KOPT-K1 (cell line): ENCODE measurements at regions not wholly inside any gene's neighbourhood (a gene's known extent, or its start where the extent isn't known, plus 50 kb on each side); places are given as distances from the start of the nearest gene placed in this dataset.

Source experiments
- H3K27ac ChIP-seq: fragments of 200-600 bp; sonication (generic); 2 replicates; pipeline ENCODE4 v1.5.1; 2016; ENCODE audit warnings: antibody characterized with exemption, mild to moderate bottlenecking, low read depth, low read length; ENCODE audit not compliant: poor library complexity, severe bottlenecking
- H3K36me3 ChIP-seq: fragments of 200-600 bp; sonication (generic); 2 replicates; pipeline ENCODE4 v1.5.1; 2017; ENCODE audit warnings: antibody characterized with exemption, mild to moderate bottlenecking, low read length, moderate library complexity; ENCODE audit not compliant: insufficient read depth
- H3K9me3 ChIP-seq: fragments of 200-600 bp; sonication (generic); 2 replicates; pipeline ENCODE4 v1.5.1; 2017; ENCODE audit warnings: antibody characterized with exemption, low read length, mild to moderate bottlenecking; ENCODE audit not compliant: insufficient read depth, poor library complexity, severe bottlenecking

DNA sequence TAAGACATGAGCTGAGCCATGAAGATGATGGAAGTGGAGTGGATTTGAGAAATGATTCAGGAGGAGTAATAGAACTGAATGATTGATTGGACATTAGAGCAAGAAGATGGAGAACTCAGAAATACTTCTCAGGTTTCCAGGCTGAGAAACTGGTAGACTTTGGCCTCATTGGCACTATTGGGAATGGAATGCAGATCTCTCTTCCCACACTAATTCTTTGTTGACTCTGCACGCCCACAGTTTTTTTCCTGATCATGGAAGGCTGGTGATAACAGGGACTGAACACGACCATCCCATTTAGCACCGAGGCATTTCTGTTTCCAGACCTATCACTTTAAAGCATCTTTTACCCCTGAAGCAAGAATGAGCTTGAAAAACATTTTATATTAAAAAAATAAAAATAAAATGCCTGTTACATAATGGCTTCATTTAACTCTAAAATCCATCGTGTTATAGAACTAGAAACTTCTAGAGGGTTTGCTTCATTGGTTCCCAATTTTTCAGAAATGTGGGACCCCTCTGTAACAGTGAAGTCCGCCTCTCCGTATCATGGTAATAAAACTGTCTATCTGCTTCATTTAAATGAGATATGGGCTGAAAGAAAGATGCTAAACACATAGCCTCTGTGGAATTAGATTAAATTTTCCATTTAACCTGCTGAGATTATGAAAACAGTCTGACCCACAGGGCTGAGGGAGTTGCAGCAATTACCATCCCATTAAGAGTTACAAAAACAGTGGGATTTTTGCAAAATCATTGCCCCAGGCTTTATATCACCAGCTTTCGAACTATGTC is 562.0 kb upstream of the CFAP20DC start:
- no peaks in the 10 kb centered on the region for H3K9me3 ChIP-seq
- no peaks in the 10 kb centered on the region for H3K36me3 ChIP-seq
- H3K27ac ChIP-seq: no peak overlapping the region

DNA sequence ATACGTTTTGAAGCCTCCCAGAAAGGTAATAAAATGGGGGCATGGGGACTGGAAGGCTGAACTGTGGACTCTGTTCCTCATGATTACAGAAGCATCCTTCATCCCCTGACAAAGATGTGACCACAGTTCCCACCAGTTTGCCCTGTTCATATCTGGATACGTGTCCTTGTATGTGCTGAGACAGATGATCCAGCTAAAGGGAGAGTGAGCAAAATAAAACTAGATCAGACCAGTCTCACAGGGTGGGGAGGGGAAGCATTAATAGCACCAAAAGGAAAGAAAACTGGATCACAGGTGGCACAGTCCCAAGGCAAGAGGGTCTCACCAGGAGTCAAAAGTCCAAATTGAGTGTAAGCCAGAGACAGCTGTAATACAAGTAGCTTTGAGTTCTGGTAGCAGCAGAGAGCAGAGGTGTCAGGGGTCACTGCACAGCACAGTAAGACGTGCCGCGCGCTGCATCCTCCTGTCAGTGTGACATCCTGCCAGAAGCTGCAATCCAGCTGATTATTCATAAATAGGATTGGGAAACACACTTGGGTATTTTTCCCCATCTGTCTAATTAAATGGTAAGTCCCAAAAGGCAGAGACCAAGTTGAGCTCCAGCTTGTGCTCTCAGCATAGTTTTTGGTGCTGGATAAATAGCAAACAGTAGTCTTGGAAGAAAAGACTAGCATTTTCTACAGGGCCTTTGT is 560.0 kb upstream of the CFAP20DC start:
- H3K36me3 ChIP-seq: no peaks in the 10 kb centered on the region
- no peak overlapping the region for H3K27ac ChIP-seq
- H3K9me3 ChIP-seq: no peaks in the 10 kb centered on the region

DNA sequence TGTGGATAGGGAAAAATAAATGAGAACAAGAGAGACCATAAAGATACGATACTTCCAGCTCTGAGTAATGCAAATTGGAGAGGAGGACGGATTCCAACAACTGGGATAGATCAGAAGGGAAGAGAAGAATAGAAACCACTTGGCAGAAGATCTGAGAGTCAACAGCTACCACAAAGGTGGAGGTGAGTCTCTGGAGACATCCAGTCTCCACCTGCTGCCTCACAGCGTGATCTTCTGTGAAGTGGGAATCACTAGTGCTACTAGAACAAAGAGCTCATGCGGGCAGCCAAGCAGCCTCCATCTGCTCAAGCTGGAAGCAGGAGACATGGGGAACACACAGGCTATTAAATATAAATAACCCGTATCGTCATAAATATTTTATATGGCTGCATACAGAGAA is 558.5 kb upstream of the CFAP20DC start:
- no peaks in the 10 kb centered on the region for H3K36me3 ChIP-seq
- H3K27ac ChIP-seq: no peak overlapping the region
- H3K9me3 ChIP-seq: no peaks in the 10 kb centered on the region

DNA sequence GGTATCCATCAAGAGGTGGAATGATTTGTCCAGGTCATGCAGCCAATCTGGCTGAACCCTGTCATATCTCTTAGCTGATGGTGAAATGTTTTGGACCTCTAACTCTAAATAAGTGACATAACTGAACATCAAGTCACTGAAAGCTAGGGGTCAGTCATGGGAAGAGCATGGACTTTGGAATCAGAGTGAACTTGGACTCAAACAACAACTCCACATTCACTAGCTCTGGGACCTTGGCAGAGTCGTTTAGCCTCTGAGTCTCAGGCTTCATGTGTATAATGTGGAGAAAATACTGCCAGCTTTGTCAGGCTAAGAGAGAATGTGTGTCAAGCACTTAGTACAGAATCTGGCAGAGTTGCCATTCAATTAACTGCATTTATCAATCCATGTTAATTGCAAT is 557.8 kb upstream of the CFAP20DC start:
- H3K27ac ChIP-seq: no peak overlapping the region
- no peaks in the 10 kb centered on the region for H3K9me3 ChIP-seq
- H3K36me3 ChIP-seq: no peaks in the 10 kb centered on the region

DNA sequence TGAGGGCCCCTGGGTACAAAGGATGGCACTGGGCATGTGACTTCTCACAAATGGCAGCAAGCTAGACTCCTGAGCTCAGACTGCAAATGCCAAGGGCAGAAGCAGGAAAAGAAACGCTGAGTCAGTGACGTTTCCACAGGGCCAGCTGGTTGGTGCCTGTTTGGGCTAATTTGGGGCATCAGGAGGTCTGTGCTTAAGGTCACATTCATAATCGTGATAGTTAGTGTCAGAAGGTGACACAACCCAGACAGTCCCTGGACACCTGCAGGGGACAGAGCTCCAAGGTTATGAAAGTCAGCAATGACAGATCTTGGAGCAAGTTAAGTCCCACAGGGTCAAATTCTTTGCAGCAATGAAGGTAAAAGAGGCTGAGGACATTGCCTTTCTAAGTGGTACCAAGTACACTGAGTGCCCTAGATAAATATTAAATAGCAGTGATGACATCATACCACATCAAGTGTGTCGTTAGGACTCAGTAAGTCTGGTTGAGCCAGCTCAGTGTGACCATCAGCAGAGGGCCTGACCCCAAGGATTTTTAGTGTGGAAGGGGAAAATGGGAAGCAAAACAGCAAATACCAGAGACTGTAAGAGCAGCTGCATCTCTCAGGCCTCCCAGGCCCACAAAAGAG is 556.9 kb upstream of the CFAP20DC start:
- no peak overlapping the region for H3K27ac ChIP-seq
- H3K36me3 ChIP-seq: no peaks in the 10 kb centered on the region
- no peaks in the 10 kb centered on the region for H3K9me3 ChIP-seq

DNA sequence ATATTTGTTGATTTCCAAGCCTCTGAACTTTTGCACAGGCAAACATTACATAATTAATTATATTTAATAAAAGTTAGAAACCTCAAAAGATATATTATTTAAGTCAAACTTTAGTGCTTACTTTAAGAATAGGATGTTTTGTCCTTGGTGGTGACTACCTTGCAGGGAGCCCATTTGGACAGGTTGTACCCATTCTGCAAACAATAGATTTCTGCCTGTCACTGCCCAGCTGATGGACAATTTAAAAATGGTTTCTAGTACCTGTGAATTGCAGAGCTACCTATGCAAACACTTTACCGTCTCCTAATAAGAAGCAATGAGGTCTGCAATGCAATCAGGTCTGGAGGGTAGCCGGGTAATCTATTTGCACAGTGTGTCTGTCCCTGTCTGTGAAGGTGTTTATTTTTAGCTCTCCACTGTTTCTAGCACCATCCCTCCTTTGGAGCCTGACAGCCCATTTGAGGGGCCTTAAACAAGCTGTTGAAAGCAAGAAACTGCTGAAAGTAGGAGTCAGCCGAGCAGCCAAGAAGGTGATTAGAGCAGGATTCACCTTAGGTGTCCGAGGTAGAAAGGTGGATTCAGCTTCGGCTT is 556.2 kb upstream of the CFAP20DC start:
- no peaks in the 10 kb centered on the region for H3K9me3 ChIP-seq
- no peak overlapping the region for H3K27ac ChIP-seq
- no peaks in the 10 kb centered on the region for H3K36me3 ChIP-seq

DNA sequence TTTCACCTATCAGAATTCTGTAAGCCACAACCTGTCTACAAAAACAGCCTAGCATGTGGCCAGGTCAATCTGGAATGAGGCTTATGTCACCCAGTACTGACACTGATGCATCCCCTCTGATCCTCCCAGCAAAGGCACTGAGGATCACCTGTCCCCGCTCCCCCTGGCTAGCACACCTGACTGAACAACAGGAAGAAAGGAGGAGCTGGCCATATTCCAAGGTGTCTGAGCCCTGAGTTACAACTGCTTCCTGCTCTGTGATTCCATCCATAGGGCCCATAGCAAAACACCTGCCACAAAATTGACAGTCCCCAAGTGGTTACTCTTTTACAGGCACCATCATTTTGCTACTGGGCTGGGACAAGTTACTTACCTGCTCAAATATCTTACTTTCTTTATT is 555.5 kb upstream of the CFAP20DC start:
- Histone ChIP-seq H3K36me3 (no peaks in the 10 kb centered on the region), H3K9me3 (no peaks in the 10 kb centered on the region), H3K27ac (no peak overlapping the region)

DNA sequence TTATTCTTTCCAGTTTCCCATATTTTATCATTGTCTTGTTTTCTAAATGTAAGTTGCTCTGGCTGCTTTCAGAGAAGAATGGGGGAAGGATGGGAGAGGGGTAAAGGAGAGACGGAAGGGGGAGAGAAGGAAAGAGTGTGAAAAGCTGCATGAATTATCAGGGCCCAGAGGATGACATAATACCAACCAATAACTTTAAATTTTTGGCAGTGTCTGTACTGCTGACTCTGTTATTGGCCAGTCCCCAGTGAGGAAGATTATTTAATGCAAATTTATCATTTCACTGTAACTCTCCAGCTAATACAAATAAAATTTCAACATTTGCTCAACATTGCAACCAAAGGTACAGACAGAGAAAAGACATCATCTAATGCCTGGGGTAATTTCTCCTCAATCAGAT is 551.7 kb upstream of the CFAP20DC start:
- no peaks in the 10 kb centered on the region for H3K36me3 ChIP-seq
- no peak overlapping the region for H3K27ac ChIP-seq
- H3K9me3 ChIP-seq: no peaks in the 10 kb centered on the region

DNA sequence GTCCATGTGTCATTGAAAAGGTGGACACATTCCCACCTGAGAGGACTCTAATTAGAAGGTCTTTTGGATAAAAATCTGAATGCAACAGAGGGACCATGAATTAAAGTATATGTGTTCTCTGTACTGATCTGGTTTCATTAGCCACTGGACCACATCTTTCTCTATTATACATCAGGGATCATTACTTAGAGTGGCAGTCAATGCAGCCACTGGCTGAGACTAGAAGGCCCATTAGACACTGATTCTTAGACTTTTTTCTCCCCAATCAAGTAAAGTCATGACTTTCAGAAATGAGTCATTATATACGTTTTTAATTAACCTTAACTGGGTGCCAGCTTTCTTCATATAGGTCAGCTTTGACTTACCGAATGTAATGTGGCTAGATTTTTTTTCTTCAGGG is 550.8 kb upstream of the CFAP20DC start:
- Histone ChIP-seq H3K36me3 (no peaks in the 10 kb centered on the region), H3K27ac (no peak overlapping the region), H3K9me3 (peaks cover 3% of the 10 kb centered on the region)

DNA sequence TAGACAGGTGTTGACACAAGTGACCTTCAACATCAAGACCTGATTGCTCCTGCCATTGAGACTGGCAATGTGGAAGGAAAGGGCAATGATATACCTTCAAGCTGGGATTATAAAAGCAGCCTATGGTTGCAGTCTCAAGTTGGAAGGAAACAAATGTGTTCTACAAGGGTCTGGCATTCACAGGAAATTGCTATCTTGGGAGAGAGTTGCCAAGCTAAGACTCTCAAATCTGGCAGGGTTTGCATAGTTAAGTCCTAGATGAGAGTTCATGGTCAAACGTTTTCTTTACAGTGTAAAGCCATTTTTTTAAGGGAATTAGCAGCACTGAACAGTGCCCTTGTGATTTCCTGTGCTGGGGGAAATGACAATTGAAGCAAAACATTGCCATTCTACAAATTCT is 546.9 kb upstream of the CFAP20DC start:
- Histone ChIP-seq H3K9me3 (peaks cover 8% of the 10 kb centered on the region), H3K27ac (no peak overlapping the region), H3K36me3 (no peaks in the 10 kb centered on the region)

DNA sequence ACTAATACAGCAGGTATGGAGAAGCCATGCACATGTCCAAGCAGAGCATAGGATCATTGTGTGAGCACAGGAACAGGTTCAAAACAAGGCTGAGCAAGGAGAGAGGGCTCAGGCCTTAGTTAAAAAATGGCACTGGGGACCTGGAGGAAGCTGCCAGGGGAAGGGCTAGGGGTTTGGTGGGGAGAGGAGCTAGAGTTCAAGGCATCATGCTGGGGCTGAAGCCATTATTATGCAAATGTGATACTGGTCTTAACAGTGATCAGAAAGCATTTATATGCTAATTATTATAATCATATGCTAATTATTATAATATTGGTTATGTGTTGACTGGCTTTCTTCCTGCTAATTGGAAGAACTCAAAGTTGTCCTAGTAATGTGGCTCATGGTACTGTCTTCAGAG is 546.0 kb upstream of the CFAP20DC start:
- peaks cover 8% of the 10 kb centered on the region for H3K9me3 ChIP-seq
- H3K27ac ChIP-seq: no peak overlapping the region
- H3K36me3 ChIP-seq: no peaks in the 10 kb centered on the region

DNA sequence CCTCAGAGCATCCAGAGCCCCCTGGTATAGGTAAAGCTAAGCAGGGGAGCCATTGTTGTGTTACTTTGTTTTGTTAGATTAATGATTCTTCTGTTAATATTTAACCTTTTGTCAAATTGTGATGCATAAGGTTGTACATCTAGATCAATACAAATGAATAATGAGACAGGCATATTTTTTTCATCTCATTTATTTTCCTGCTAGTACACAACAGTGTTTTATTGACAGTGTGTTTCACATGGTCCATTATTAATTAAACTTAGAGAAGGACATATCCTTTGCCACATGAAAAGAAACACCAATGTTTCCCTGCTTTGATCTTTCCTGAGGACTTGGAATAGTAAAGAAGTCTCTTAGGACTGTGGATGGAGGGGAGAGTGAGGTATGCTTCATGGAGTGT is 543.6 kb upstream of the CFAP20DC start:
- peaks cover 8% of the 10 kb centered on the region for H3K9me3 ChIP-seq
- no peak overlapping the region for H3K27ac ChIP-seq
- H3K36me3 ChIP-seq: no peaks in the 10 kb centered on the region

DNA sequence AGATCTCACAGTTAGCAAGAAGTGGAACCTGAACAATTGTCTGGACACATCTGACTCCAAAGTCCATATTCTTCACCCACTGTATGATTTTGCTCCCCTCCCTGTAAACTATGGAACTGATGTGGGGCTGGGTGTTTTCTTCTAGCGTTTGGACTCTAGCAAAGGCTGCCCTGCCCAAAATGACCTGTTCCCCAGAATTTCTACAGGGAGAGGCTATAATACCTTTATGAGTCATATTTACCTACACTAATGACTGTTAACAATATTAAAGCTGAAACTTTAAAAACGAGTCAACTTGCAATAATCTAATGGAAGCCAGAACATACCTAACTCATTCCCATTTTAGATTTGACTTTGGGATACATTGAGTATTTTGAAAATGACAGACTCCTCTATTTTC is 531.2 kb upstream of the CFAP20DC start:
- Histone ChIP-seq H3K27ac (no peak overlapping the region), H3K9me3 (peaks cover 4% of the 10 kb centered on the region), H3K36me3 (no peaks in the 10 kb centered on the region)

DNA sequence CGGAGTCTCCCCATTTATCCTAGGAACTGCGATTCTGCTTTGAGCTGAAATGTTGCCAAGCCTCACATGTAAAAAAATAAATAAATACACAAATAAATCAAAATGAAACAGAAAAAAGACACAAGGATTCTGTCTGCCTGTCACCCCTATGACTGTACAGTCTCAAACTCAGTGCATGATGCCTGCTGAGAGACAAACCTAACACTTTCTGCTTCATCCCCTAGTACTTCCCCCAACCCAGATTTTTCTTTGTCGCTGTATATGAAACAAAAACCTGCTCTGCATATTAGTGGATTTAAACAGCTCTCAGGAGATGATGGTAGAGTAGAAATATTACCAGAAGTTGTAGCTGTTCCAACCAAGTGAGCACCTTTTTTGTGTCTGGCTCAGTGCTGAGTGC is 530.7 kb upstream of the CFAP20DC start:
- Histone ChIP-seq H3K36me3 (no peaks in the 10 kb centered on the region), H3K9me3 (no peaks in the 10 kb centered on the region), H3K27ac (no peak overlapping the region)

DNA sequence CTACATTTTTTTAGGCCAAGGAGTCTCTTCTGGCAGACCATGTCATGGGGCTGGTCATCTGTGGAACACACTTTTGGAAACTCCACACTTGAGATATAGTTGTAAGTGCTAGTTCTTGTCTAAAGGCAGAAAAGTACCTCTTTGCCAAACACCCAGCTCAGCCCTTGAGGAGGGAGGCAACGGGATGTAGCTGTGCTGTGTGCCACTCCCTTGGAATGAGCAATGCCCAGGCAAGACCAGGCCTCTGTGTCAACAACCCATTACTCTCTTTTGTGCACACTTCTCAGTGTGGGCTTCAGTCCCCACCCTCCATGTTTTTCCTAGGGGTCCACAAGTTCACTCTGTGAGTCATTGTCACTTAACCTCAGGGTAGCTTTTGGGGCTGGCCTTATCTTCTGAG is 528.3 kb upstream of the CFAP20DC start:
- Histone ChIP-seq H3K27ac (no peak overlapping the region), H3K36me3 (no peaks in the 10 kb centered on the region), H3K9me3 (no peaks in the 10 kb centered on the region)
